Psoas muscle (tissue), 7 donors: ENCODE measurements at regions not wholly inside any gene's neighbourhood (a gene's known extent, or its start where the extent isn't known, plus 50 kb on each side); places are given as distances from the start of the nearest gene placed in this dataset.

Source experiments
- ATAC-seq, 4 donors: fragments of 200-7000 bp; cut with Tn5 transposase; one replicate each; pipeline ENCODE4 v1.9.1; 2020; ENCODE audit warnings: moderate library complexity in 3 of 4, mild to moderate bottlenecking in 2 of 4
- DNase-seq, 2 donors: peaks; one replicate each; pipeline ENCODE4 v3.0.0-alpha.2; 2020
- H3K27ac ChIP-seq: fragments of 200-600 bp; one replicate; pipeline ENCODE4 v1.8.0; 2022
- H3K27me3 ChIP-seq, 3 donors: fragments of 200-600 bp in 1 of 3; one replicate each; pipeline versions ENCODE4 v1.6.1 to v1.8.0; 2013 to 2022; ENCODE audit warnings: low read length in 2 of 3, mild to moderate bottlenecking in 2 of 3, moderate library complexity in 1 of 3; ENCODE audit not compliant: insufficient read depth in 3 of 3
- H3K36me3 ChIP-seq, 2 donors: fragments of 200-600 bp in 1 of 2; one replicate each; pipeline versions ENCODE4 v1.6.1 to v1.8.0; 2013 to 2022; ENCODE audit warnings: low read depth in 1 of 2, mild to moderate bottlenecking in 1 of 2, moderate library complexity in 1 of 2; ENCODE audit not compliant: insufficient read depth in 1 of 2
- H3K4me1 ChIP-seq: fragments of 200-600 bp; one replicate; pipeline ENCODE4 v1.8.0; 2022
- H3K4me3 ChIP-seq: fragments of 200-600 bp; one replicate; pipeline ENCODE4 v1.8.0; 2022; ENCODE audit warnings: mild to moderate bottlenecking
- H3K9me3 ChIP-seq: fragments of 200-600 bp; one replicate; pipeline ENCODE4 v1.8.0; 2022
- CTCF ChIP-seq: fragments of 200-600 bp; IDR thresholded peaks from one replicate; pipeline ENCODE4 v1.8.0; 2022; ENCODE audit warnings: antibody characterized with exemption
- WGBS, 3 donors: extraction: QIAGEN DNeasy Blood & Tissue Kit; methylation state at CpG; one replicate each; pipeline versions ENCODE4 v1.1.6 to v1.1.7; 2013; 5-methylcytosine and 5-hydroxymethylcytosine counted together
- intact Hi-C, 2 donors: fragments of 100-400 bp; cut with DNase I; formaldehyde crosslinking; loops; one replicate each; pipeline versions ENCODE4 v1.11.0 to v1.14.2; 2022
- donor health status: healthy with polysubstance abuse.
- donor health status: DM: no; HTN: no; CAD: no; lungs with moderate emphysema.
- donor health status: Bipolar disorder and iron deficiency.
- donor health status: healthy.
- donor health status: DM: yes; HTN: yes; CAD: no.
- donor health status: DM: no; HTN: no; CAD: no.
- donor health status: DM: yes; HTN: yes; CAD: no.

- WGBS, 3 donors = 83 to 94% (median 85%) methylated on average over 6 of the region's 6 CpGs
- H3K27me3 ChIP-seq = no peaks in the 10 kb centered on the region
- H3K9me3 ChIP-seq = no peaks in the 10 kb centered on the region
- ATAC-seq (no peak), DNase-seq (no peak)
- no peaks in the 10 kb centered on the region for H3K36me3 ChIP-seq
- intact Hi-C loops = no loop called here
- TF ChIP-seq CTCF = no peak
- H3K4me1 ChIP-seq = no peaks in the 10 kb centered on the region
- no peak overlapping the region for H3K4me3 ChIP-seq
- no peak overlapping the region for H3K27ac ChIP-seq
These were observed 79.0 kb downstream of the LINGO1 start for GRCh38 chr15:77553695-77554094.

GRCh38 chr15:77553257-77553656, 79.5 kb downstream of the LINGO1 start:
- no peaks in the 10 kb centered on the region for H3K4me1 ChIP-seq
- no peak overlapping the region for H3K27ac ChIP-seq
- intact Hi-C loops = no loop called here
- H3K27me3 ChIP-seq = no peaks in the 10 kb centered on the region
- no peak for TF ChIP-seq CTCF
- no peak overlapping the region for H3K4me3 ChIP-seq
- no peaks in the 10 kb centered on the region for H3K9me3 ChIP-seq
- DNase-seq (no peak), ATAC-seq (no peak)
- H3K36me3 ChIP-seq = no peaks in the 10 kb centered on the region
- 90 to 94% (median 92%) methylated on average over 3 of the region's 3 CpGs for WGBS, 3 donors

- DNase-seq = no peak
- intact Hi-C loops = no loop called here
- no peak for TF ChIP-seq CTCF
These were observed 80.6 kb downstream of the LINGO1 start for GRCh38 chr15:77552066-77552465.

GRCh38 chr15:77550301-77551251, 82.1 kb downstream of the LINGO1 start:
- intact Hi-C loops = no loop called here
- TF ChIP-seq CTCF = no peak
- Histone ChIP-seq H3K4me3 (no peak overlapping the region), H3K27ac (no peak overlapping the region), H3K9me3 (no peaks in the 10 kb centered on the region), H3K4me1 (no peaks in the 10 kb centered on the region), H3K36me3 (no peaks in the 10 kb centered on the region), H3K27me3 (no peaks in the 10 kb centered on the region)
- 61 to 72% (median 66%) methylated on average over 13 of the region's 13 CpGs for WGBS, 3 donors
- peak; percentile 10 to 82 (median 64) for ATAC-seq
- DNase-seq = no peak

More at GRCh38 chr15:77552066-77552465, 80.6 kb downstream of the LINGO1 start:
- WGBS, 3 donors = 92 to 95% (median 94%) methylated on average over 3 to 4 of the region's 4 CpGs
- Histone ChIP-seq H3K4me1 (no peaks in the 10 kb centered on the region), H3K9me3 (no peaks in the 10 kb centered on the region), H3K27ac (no peak overlapping the region), H3K36me3 (no peaks in the 10 kb centered on the region), H3K4me3 (no peak overlapping the region), H3K27me3 (no peaks in the 10 kb centered on the region)
- no peak for ATAC-seq
